H1 (cell line): ENCODE measurements at regions not wholly inside any gene's neighbourhood (a gene's known extent, or its start where the extent isn't known, plus 50 kb on each side); places are given as distances from the start of the nearest gene placed in this dataset.

ENCODE experiments used
- CTCF ChIA-PET: fragments of 300-600 bp; sonication (Branson Sonifier 250); formaldehyde crosslinking; loops from one replicate; lab custom pipeline; 2021; ENCODE audit not compliant: partially characterized antibody; lab: Charles Lee
- POLR2A ChIA-PET: fragments of 300-600 bp; sonication (Branson Sonifier 250); formaldehyde crosslinking; loops from one replicate; lab custom pipeline; 2021; ENCODE audit warnings: inconsistent platforms; ENCODE audit not compliant: partially characterized antibody; lab: Charles Lee
- DNase-seq, 2 experiments: peaks; one replicate each; pipeline versions ENCODE4 v3.0.0 to v3.0.0-alpha.2; 2010 to 2022; ENCODE audit warnings: low spot score in 2 of 2, low read depth in 1 of 2, mixed read lengths in 1 of 2
- FAIRE-seq: peaks from 2 replicates; lab custom pipeline; 2011; peaks lifted over from hg19 to GRCh38; lab: Jason Lieb, UNC
- H2AFZ ChIP-seq: 2 replicates; pipeline ENCODE4 v1.8.1; 2012; ENCODE audit warnings: low read length, inconsistent platforms
- H2AK5ac ChIP-seq: 2 replicates; pipeline ENCODE4 v1.6.1; 2013; ENCODE audit warnings: low read depth, low read length
- H2BK120ac ChIP-seq: replicated peaks from 2 replicates; pipeline ENCODE3; 2013; ENCODE audit warnings: low read depth, low read length, inconsistent platforms
- H2BK12ac ChIP-seq: 2 replicates; pipeline ENCODE4 v1.6.1; 2013; ENCODE audit warnings: low read depth, low read length
- H2BK15ac ChIP-seq: 2 replicates; pipeline ENCODE4 v1.6.1; 2013; ENCODE audit warnings: low read length
- H2BK20ac ChIP-seq: 2 replicates; pipeline ENCODE4 v1.6.1; 2013; ENCODE audit warnings: low read length
- H2BK5ac ChIP-seq: 2 replicates; pipeline ENCODE4 v1.6.1; 2013; ENCODE audit warnings: low read depth, low read length
- H3K14ac ChIP-seq: 2 replicates; pipeline ENCODE4 v1.6.1; 2013; ENCODE audit warnings: inconsistent platforms; ENCODE audit not compliant: insufficient read length
- H3K18ac ChIP-seq: 2 replicates; pipeline ENCODE4 v1.6.1; 2013; ENCODE audit warnings: low read length; ENCODE audit errors: extremely low read depth
- H3K23ac ChIP-seq: 2 replicates; pipeline ENCODE4 v1.6.1; 2013; ENCODE audit warnings: inconsistent platforms; ENCODE audit not compliant: insufficient read length
- H3K23me2 ChIP-seq: 2 replicates; pipeline ENCODE4 v1.6.1; 2013; ENCODE audit warnings: low read depth, low read length
- H3K27ac ChIP-seq: 2 replicates; pipeline ENCODE4 v1.6.1; 2011; ENCODE audit warnings: low read depth, low read length, inconsistent platforms
- H3K27me3 ChIP-seq, 4 experiments: replicated peaks in 1 of 4; 1 replicate in 1 of 4; 2 replicates in 3 of 4; pipeline versions ENCODE4 v1.6.1 to v1.8.1; 2011 to 2013; ENCODE audit warnings: low read length in 3 of 4, mild to moderate bottlenecking in 3 of 4, inconsistent platforms in 2 of 4, mixed read lengths in 2 of 4, moderate library complexity in 1 of 4; ENCODE audit not compliant: control insufficient read depth in 3 of 4, insufficient read depth in 3 of 4; ENCODE audit errors: extremely low read depth in 1 of 4
- H3K36me3 ChIP-seq, 4 experiments: 2 replicates each; pipeline versions ENCODE4 v1.6.1 to v1.8.1; 2011 to 2013; ENCODE audit warnings: mild to moderate bottlenecking in 4 of 4, low read length in 3 of 4, moderate library complexity in 2 of 4, control low read depth in 1 of 4, inconsistent platforms in 1 of 4; ENCODE audit not compliant: insufficient read depth in 4 of 4, control insufficient read depth in 2 of 4
- H3K4ac ChIP-seq: replicated peaks from 2 replicates; pipeline ENCODE3; 2013; ENCODE audit warnings: low read length, low read depth, mixed read lengths, inconsistent platforms; ENCODE audit not compliant: insufficient read length
- H3K4me1 ChIP-seq, 4 experiments: replicated peaks in 1 of 4; 1 replicate in 1 of 4; 2 replicates in 3 of 4; pipeline versions ENCODE4 v1.6.1 to v1.8.1; 2011 to 2013; ENCODE audit warnings: low read length in 3 of 4, inconsistent platforms in 2 of 4, mixed read lengths in 1 of 4; ENCODE audit not compliant: insufficient read depth in 4 of 4, control insufficient read depth in 3 of 4
- H3K4me2 ChIP-seq, 2 experiments: 2 replicates each; pipeline versions ENCODE4 v1.6.1 to v1.8.1; 2011 to 2013; ENCODE audit warnings: low read depth in 2 of 2, low read length in 2 of 2, control low read depth in 1 of 2, inconsistent platforms in 1 of 2, mild to moderate bottlenecking in 1 of 2; ENCODE audit not compliant: insufficient read depth in 1 of 2
- H3K4me3 ChIP-seq, 4 experiments: fragments of 200-600, 300-600 bp in 1 of 4; sonication (generic), shearing (Covaris generic), sonication (Bioruptor Twin) in 1 of 4; 2 replicates each; pipeline versions ENCODE4 v1.5.1 to v1.8.1; 2011 to 2016; ENCODE audit warnings: low read length in 4 of 4, low read depth in 3 of 4, control low read depth in 2 of 4, inconsistent platforms in 2 of 4, mild to moderate bottlenecking in 2 of 4, mixed read lengths in 1 of 4, moderate library complexity in 1 of 4; ENCODE audit not compliant: insufficient read depth in 2 of 4; ENCODE audit errors: extremely low read depth in 1 of 4
- H3K56ac ChIP-seq: replicated peaks from 2 replicates; pipeline ENCODE3; 2013; ENCODE audit warnings: low read depth, mild to moderate bottlenecking, mixed read lengths, low read length, inconsistent platforms; ENCODE audit not compliant: insufficient read length
- H3K79me1 ChIP-seq: 2 replicates; pipeline ENCODE4 v1.6.1; 2013; ENCODE audit warnings: low read depth, low read length, control low read depth
- H3K79me2 ChIP-seq, 2 experiments: 2 replicates each; pipeline versions ENCODE4 v1.6.1 to v1.8.1; 2012 to 2013; ENCODE audit warnings: low read length in 2 of 2, mild to moderate bottlenecking in 2 of 2, inconsistent platforms in 1 of 2; ENCODE audit not compliant: insufficient read depth in 2 of 2, control insufficient read depth in 1 of 2
- H3K9ac ChIP-seq, 4 experiments: replicated peaks in 1 of 4; 1 replicate in 1 of 4; 2 replicates in 3 of 4; pipeline versions ENCODE4 v1.6.1 to v1.8.1; 2011 to 2013; ENCODE audit warnings: low read depth in 3 of 4, low read length in 3 of 4, control low read depth in 2 of 4, mild to moderate bottlenecking in 2 of 4, moderate library complexity in 2 of 4, inconsistent platforms in 1 of 4; ENCODE audit errors: extremely low read depth in 1 of 4
- H3K9me3 ChIP-seq, 2 experiments: 2 replicates each; pipeline versions ENCODE4 v1.6.1 to v1.8.1; 2012 to 2013; ENCODE audit warnings: mild to moderate bottlenecking in 2 of 2, moderate library complexity in 2 of 2, control low read depth in 1 of 2, inconsistent platforms in 1 of 2, low read depth in 1 of 2, low read length in 1 of 2, mixed read lengths in 1 of 2; ENCODE audit not compliant: insufficient read depth in 2 of 2
- H4K20me1 ChIP-seq, 2 experiments: replicated peaks in 1 of 2; 2 replicates each; pipeline versions ENCODE3 to v1.8.1; 2011 to 2013; ENCODE audit warnings: inconsistent platforms in 2 of 2, low read length in 2 of 2, mild to moderate bottlenecking in 1 of 2; ENCODE audit not compliant: insufficient read depth in 2 of 2, control insufficient read depth in 1 of 2
- H4K5ac ChIP-seq: 2 replicates; pipeline ENCODE4 v1.6.1; 2013; ENCODE audit warnings: low read length, low read depth, mixed read lengths, inconsistent platforms; ENCODE audit not compliant: insufficient read length
- H4K8ac ChIP-seq: 2 replicates; pipeline ENCODE4 v1.8.0; 2013; ENCODE audit warnings: mild to moderate bottlenecking, moderate library complexity, low read length, inconsistent platforms; ENCODE audit not compliant: insufficient read depth; ENCODE audit errors: extremely low read depth
- H4K91ac ChIP-seq: replicated peaks from 2 replicates; pipeline ENCODE3; 2013; ENCODE audit warnings: low read length, mixed read lengths, inconsistent platforms; ENCODE audit not compliant: insufficient read length
- RAD21 ChIP-seq, 2 experiments: IDR thresholded peaks in 1 of 2; conservative IDR thresholded peaks in 1 of 2; 2 replicates each; pipeline ENCODE4 v1.6.1; 2011; ENCODE audit warnings: low read depth in 2 of 2, low read length in 2 of 2, improper control_type of control experiment in 1 of 2, inconsistent platforms in 1 of 2, mild to moderate bottlenecking in 1 of 2, moderate library complexity in 1 of 2
- TEAD4 ChIP-seq: IDR thresholded peaks from 2 replicates; pipeline ENCODE4 v1.6.1; 2012; ENCODE audit warnings: low read depth, low read length, inconsistent platforms, mixed read lengths
- WGBS, 2 experiments: shearing (Covaris generic) in 1 of 2; methylation state at CpG; one replicate each; pipeline versions ENCODE4 v1.1.6 to v1.1.7; 2013 to 2015; ENCODE audit warnings: low lambda C conversion rate in 2 of 2, mixed read lengths in 2 of 2, inconsistent platforms in 1 of 2, low coverage in 1 of 2, missing lambda C conversion rate in 1 of 2; ENCODE audit not compliant: insufficient replicate concordance in 2 of 2, insufficient coverage in 1 of 2, insufficient read length in 1 of 2; ENCODE audit errors: extremely low coverage in 1 of 2, missing lambda C conversion rate in 1 of 2; 5-methylcytosine and 5-hydroxymethylcytosine counted together

DNA sequence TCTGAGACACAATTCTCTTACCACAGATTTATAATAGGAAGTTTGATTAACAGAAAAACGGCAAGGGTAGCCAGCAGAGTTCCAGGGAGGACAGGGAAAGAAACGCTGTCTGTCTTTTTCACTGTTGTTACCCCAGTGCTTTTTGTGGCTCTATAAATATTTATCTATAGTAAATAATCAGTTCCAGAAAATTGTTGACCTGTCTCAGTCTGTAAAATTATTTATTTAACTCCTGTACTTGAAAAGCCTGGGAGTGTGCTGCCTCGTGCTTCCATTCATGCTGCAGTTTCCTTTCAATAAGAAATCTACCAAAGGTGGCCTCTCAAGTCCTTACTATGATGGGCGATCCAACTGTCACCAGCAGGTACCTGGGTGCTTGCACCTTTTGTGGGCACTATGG, 102.9 kb downstream of the ETAA1 start:
- no peaks in the 10 kb centered on the region for H3K36me3 ChIP-seq
- H3K4me3 ChIP-seq = no peak overlapping the region
- no peaks in the 10 kb centered on the region for H3K4me1 ChIP-seq
- no peaks in the 10 kb centered on the region for H3K23me2 ChIP-seq
- H3K56ac ChIP-seq = no peak overlapping the region
- ChIA-PET CTCF (no interaction called here), POLR2A (no interaction called here)
- H3K14ac ChIP-seq = no peak overlapping the region
- H3K4me2 ChIP-seq = no peak overlapping the region
- H3K79me1 ChIP-seq = no peaks in the 10 kb centered on the region
- no peak for FAIRE-seq
- H2AK5ac ChIP-seq = no peak overlapping the region
- no peak overlapping the region for H4K91ac ChIP-seq
- no peaks in the 10 kb centered on the region for H4K20me1 ChIP-seq
- TF ChIP-seq RAD21 (IDR thresholded peaks at IDR 0.05 in 1 of 2, conservative IDR thresholded peaks at IDR 0.05 in 1 of 2; ENCODE audit: low read depth in 2 of 2, low read length in 2 of 2) (no peak), TEAD4 (no peak)
- H2BK15ac ChIP-seq = no peak overlapping the region
- no peak overlapping the region for H3K9ac ChIP-seq
- no peaks in the 10 kb centered on the region for H3K9me3 ChIP-seq
- H2BK20ac ChIP-seq = no peak overlapping the region
- no peak overlapping the region for H2BK12ac ChIP-seq
- no peak overlapping the region for H2AFZ ChIP-seq
- H4K8ac ChIP-seq = no peak overlapping the region
- H3K23ac ChIP-seq = no peak overlapping the region
- H3K18ac ChIP-seq = no peak overlapping the region
- no peak overlapping the region for H4K5ac ChIP-seq
- no peak for DNase-seq
- no peaks in the 10 kb centered on the region for H3K79me2 ChIP-seq
- H2BK120ac ChIP-seq = no peak overlapping the region
- H2BK5ac ChIP-seq = no peak overlapping the region
- no peak overlapping the region for H3K27ac ChIP-seq
- H3K4ac ChIP-seq = no peak overlapping the region
- WGBS, 2 experiments = 91% methylated on average over 4 of the region's 4 CpGs; no CpG with 5 or more reads in 1 of the 2 experiments
- H3K27me3 ChIP-seq = no peaks in the 10 kb centered on the region
